Nephron progenitor cell (in vitro differentiated cells): ENCODE measurements at regions not wholly inside any gene's neighbourhood (a gene's known extent, or its start where the extent isn't known, plus 50 kb on each side); places are given as distances from the start of the nearest gene placed in this dataset.

Experiments
- DNase-seq: peaks from one replicate; pipeline ENCODE4 v3.0.0; 2021
- H3K27ac Mint-ChIP-seq: 2 replicates; pipeline ENCODE4 v1.8.0; 2021; ENCODE audit warnings: mild to moderate bottlenecking, moderate library complexity, mixed read lengths
- H3K27me3 Mint-ChIP-seq: 2 replicates; pipeline ENCODE4 v1.8.0; 2021; ENCODE audit warnings: mild to moderate bottlenecking, low read depth, mixed read lengths; ENCODE audit not compliant: poor library complexity
- H3K36me3 Mint-ChIP-seq: 2 replicates; pipeline ENCODE4 v1.8.0; 2021; ENCODE audit warnings: low read depth, mixed read lengths
- H3K4me1 Mint-ChIP-seq: 2 replicates; pipeline ENCODE4 v1.8.0; 2021; ENCODE audit warnings: mixed read lengths
- H3K4me3 Mint-ChIP-seq: 2 replicates; pipeline ENCODE4 v1.8.0; 2021; ENCODE audit warnings: mild to moderate bottlenecking, moderate library complexity, mixed read lengths
- H3K9me3 Mint-ChIP-seq: 2 replicates; pipeline ENCODE4 v1.8.0; 2021; ENCODE audit warnings: mild to moderate bottlenecking, moderate library complexity, mixed read lengths
- TF ChIP-seq, protein P1 (sequence below): fragments of 200-600 bp; sonication (generic); IDR thresholded peaks from 2 replicates; pipeline ENCODE4 v1.5.0; 2021; ENCODE audit warnings: antibody characterized with exemption

DNA sequence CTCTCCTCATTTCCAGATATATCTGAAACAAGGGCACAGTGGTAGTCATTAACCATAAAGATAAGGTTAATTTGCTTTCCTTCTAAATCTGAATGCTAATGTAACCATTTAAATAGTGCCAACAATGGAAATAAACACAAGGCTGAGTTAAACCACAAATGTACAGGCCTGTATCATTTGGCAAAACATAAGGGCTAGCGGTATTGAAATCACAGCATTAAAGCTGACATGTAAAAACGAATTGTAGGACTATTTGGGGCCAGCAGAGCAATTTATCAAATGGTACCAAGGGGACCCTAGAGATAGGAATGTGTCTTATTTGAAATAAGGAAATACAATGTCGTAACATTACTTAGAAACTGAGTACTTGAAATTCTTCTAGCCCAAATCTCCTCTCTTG, 247.5 kb upstream of the RPS23 start:
- TF ChIP-seq, protein P1, sequence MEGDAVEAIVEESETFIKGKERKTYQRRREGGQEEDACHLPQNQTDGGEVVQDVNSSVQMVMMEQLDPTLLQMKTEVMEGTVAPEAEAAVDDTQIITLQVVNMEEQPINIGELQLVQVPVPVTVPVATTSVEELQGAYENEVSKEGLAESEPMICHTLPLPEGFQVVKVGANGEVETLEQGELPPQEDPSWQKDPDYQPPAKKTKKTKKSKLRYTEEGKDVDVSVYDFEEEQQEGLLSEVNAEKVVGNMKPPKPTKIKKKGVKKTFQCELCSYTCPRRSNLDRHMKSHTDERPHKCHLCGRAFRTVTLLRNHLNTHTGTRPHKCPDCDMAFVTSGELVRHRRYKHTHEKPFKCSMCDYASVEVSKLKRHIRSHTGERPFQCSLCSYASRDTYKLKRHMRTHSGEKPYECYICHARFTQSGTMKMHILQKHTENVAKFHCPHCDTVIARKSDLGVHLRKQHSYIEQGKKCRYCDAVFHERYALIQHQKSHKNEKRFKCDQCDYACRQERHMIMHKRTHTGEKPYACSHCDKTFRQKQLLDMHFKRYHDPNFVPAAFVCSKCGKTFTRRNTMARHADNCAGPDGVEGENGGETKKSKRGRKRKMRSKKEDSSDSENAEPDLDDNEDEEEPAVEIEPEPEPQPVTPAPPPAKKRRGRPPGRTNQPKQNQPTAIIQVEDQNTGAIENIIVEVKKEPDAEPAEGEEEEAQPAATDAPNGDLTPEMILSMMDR, result no peak
- Mint-ChIP-seq H3K4me3 (no peak overlapping the region), H3K4me1 (peaks cover 19% of the 10 kb centered on the region), H3K9me3 (peaks cover 14% of the 10 kb centered on the region), H3K27me3 (peaks cover 4% of the 10 kb centered on the region), H3K27ac (peak overlapping the region; percentile 92), H3K36me3 (peaks cover 18% of the 10 kb centered on the region)
- DNase-seq, result no peak

DNA sequence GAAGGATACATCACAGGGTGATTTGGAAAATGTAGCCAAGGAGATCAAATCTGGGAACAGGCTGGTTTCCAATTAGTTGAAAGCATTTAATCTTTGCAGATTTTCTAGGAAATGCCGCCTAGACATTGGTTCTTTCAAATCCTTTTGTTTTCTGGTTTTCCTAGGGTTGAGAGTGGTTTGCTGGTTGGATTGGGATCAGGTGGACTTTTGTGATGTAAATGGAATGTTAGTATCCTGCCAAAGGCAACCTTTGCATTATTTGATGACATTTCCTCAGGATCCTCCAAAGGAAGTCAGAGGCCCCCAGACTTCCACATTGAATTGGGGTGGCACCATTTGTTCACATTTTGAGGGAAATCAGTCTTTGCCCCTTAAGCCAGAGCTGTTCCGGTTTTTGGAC, 245.5 kb upstream of the RPS23 start:
- TF ChIP-seq, protein P1, result no peak
- Mint-ChIP-seq H3K36me3 (peaks cover 8% of the 10 kb centered on the region), H3K27ac (no peak overlapping the region), H3K4me3 (no peak overlapping the region), H3K9me3 (peaks cover 5% of the 10 kb centered on the region), H3K4me1 (peaks cover 19% of the 10 kb centered on the region), H3K27me3 (peaks cover 4% of the 10 kb centered on the region)
- no peak for DNase-seq

DNA sequence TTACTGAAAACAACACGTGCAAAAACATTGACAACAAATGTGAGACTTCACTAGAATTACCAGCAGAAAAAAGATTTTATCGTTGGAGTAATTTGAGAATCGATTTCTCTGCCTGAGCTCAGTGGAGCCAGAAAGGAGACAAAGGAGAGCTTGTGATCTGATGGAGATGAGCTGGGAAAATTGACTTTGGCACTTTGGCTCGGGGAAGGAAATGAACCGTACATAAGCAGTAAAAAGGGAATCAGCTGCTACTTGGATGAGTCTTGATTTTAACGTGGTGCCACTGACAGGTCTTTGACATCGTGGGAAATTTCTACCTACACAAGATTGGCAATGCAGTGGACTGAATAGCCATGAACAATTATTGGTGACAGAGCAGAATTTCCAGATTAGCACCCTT, 244.7 kb upstream of the RPS23 start:
- Mint-ChIP-seq H3K36me3 (peaks cover 4% of the 10 kb centered on the region), H3K27me3 (peaks cover 4% of the 10 kb centered on the region), H3K4me3 (no peak overlapping the region), H3K9me3 (peaks cover under 1% of the 10 kb centered on the region), H3K27ac (peak overlapping the region; percentile 68), H3K4me1 (peaks cover 19% of the 10 kb centered on the region)
- TF ChIP-seq, protein P1, result no peak
- no peak for DNase-seq

DNA sequence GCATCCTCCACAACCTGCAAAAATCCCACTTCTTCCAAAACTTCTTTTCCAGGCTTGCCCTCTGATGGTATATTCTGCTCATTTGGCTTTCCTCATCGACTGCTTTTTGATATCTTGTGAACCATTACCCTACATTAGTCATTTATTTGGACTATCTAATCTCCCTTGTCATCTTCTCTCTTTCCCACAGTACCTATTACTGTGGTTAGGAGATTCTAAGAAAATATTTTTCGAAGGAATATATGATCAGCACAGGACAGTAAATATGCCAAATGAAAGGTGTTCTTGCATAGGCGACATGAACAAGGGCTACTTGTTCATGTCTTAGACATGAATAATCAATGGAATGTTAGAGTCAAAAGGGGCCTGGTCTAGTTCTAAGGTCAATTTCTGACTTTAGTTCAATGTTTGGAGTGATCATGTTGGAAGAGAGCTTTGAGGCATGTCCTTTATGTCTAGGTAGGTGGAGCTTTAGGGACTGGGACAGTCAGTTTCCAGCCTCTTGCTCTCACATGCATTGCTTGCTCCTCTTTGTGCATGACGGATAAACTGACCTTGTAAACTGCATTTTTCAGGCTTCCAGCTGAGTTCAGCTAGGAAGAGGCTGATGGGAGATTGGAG, 243.4 kb upstream of the RPS23 start:
- DNase-seq, result no peak
- Mint-ChIP-seq H3K9me3 (no peaks in the 10 kb centered on the region), H3K4me3 (no peak overlapping the region), H3K27me3 (peaks cover 4% of the 10 kb centered on the region), H3K36me3 (peaks cover 4% of the 10 kb centered on the region), H3K27ac (no peak overlapping the region), H3K4me1 (peaks cover 19% of the 10 kb centered on the region)
- TF ChIP-seq, protein P1, result no peak

DNA sequence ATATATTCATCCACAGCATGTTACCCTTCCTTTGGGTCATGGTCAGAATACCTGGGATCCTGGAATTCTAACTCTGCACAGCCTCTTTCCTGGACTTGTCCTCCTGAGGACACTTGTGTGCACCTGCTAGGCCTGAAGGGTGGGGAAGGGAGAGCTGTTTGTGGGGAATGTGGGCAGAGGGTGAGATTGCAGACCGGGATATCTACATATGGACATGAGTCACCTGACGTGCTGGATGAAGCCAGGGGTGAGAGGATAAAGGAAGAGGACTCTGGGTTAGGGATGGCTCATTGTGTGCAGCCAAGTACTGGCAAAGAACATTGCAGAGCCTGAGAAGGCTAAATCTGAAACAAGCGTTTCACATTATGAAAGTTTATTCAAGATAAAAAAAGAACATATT, 241.4 kb upstream of the RPS23 start:
- H3K27me3 Mint-ChIP-seq, result peaks cover 6% of the 10 kb centered on the region
- no peak for DNase-seq
- H3K4me3 Mint-ChIP-seq, result no peak overlapping the region
- TF ChIP-seq, protein P1, result no peak
- no peak overlapping the region for H3K27ac Mint-ChIP-seq
- H3K36me3 Mint-ChIP-seq, result peaks cover 4% of the 10 kb centered on the region
- H3K4me1 Mint-ChIP-seq, result peaks cover 7% of the 10 kb centered on the region
- no peaks in the 10 kb centered on the region for H3K9me3 Mint-ChIP-seq

DNA sequence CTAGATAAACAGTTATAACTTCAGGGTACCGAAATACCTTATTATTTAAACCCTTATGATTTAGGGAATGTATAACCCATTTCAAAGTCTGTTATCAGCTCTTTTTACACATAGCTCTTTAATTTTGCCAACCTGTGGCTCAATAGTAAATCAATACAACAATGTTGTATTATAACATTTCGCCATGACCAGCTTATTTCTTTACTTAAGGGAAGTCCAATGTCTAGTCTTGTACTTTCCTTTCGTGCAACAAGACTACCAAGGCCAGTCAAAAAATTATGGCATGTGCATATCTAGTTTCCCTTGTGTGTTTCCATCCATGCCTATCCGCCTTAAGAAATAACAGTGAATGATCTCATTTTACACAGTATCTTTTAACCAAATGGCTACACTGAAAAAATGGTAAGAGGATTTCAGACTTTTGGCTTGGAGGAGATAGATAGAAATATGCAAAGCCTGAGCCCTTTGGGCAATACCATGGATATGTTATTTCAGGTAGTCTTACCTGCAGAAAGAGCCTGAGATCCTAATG, 239.5 kb upstream of the RPS23 start:
- TF ChIP-seq, protein P1, result no peak
- Mint-ChIP-seq H3K27ac (no peak overlapping the region), H3K9me3 (no peaks in the 10 kb centered on the region), H3K27me3 (peaks cover 4% of the 10 kb centered on the region), H3K4me1 (peaks cover 14% of the 10 kb centered on the region), H3K36me3 (peaks cover under 1% of the 10 kb centered on the region), H3K4me3 (no peak overlapping the region)
- DNase-seq, result no peak
